Heart left ventricle (tissue), 13 donors: ENCODE measurements at regions not wholly inside any gene's neighbourhood (a gene's known extent, or its start where the extent isn't known, plus 50 kb on each side); places are given as distances from the start of the nearest gene placed in this dataset.
A peak's percentile ranks its signal among the peaks of the same experiment; 100 is the strongest.

Experiments used
- CTCF ChIP-seq, 12 donors: fragments of 200-600 bp; sonication (generic) in 4 of 12; IDR thresholded peaks; one replicate each; pipeline versions ENCODE4 v1.5.0 to v1.8.0; 2018 to 2022; ENCODE audit warnings: antibody characterized with exemption in 12 of 12, mild to moderate bottlenecking in 5 of 12
- POLR2A ChIP-seq, 2 donors: fragments of 450-650 bp; IDR thresholded peaks; one replicate each; pipeline ENCODE4 v1.6.1; 2017; ENCODE audit warnings: antibody characterized with exemption in 2 of 2, mild to moderate bottlenecking in 2 of 2, moderate library complexity in 2 of 2
- donor health status: ischemic (EF 13 %, LVEDD 7.1; RV severe dilation, severe dysfunction).
- donor health status: DM: no; HTN: yes; CAD: no.
- donor health status: DM: no; HTN: no; CAD: no.
- donor health status: ischemic (EF 25% LVEDD 6.9; RV normal size, moderate dysfunction).
- donor health status: ischemic (EF 25% LVEDD 5.7; RV mildly dilated, moderate dysfunction).
- donor health status: ischemic (EF 35%, LVEDD 5.7; RV mildly dilated, moderate dysfunction).
- donor health status: nonischemic (EF 11% LVEDD 7.7; RV severe dilation, severe dysfunction).
- donor health status: DM: yes; HTN: yes; CAD: no.
- donor health status: PGD.
- donor health status: ischemic (EF 29% LVEDD 5.4; RV normal size, mild dysfunction).
- donor health status: nonischemic (EF 23%, LVEDD 6.1; RV moderate dilation, normal function).

- peak; percentile 23 to 66 (median 44) for TF ChIP-seq CTCF (IDR thresholded peaks at IDR 0.05)
- no peak for TF ChIP-seq POLR2A (IDR thresholded peaks at IDR 0.05)
Measured at GRCh38 chr21:24514081-24514733, 1093.1 kb downstream of the MRPL39 start.
